ENCODE measurements at regions not wholly inside any gene's neighbourhood (a gene's known extent, or its start where the extent isn't known, plus 50 kb on each side); places are given as distances from the start of the nearest gene placed in this dataset.

DNA sequence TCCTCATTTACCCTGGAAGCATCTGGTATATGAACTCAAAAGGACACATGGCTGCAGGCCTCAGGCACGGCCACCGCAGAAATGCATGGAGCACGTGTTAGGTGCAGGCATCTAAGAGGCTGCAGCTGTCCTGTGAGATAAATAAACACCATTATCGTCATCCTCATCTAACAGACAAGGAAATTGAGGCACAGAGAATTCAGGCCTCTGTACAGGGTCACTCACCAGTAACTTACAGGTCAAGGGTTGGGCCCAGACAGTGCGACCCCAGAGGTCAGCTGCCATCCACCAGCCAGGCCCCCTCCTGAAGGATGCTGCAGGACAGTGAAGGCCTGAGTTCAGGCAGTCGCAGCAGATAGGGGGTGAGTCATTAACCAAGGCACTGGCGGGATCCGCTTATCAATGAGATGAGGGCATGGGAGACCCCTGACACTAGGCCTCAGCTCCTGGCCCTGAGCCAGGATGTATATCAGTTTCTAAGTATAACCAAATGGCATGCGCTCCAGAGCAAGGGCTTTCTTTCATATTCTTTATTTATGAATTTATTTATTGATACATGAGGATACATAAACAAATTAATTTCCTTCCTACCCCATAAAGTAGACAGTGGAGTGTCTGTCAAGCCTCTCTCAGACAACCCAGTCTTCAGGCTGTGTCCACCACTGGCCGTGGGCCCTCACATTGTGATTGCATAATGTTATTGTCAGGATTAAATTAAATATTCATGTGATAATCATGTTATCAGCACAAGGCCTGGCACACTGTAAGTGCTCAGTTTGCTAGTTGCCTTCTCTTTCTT, 316.9 kb downstream of the QKI start (continued):
- TF ChIP-seq RAD21 (CRISPR knock-in tag; conservative IDR thresholded peaks at IDR 0.05 in 1 of 2, IDR thresholded peaks at IDR 0.05 in 1 of 2) (0 out of 4 replicates have a peak, but pooled peaks of 1 of the 2 experiments have one; percentile 3), MXI1 (IDR thresholded peaks at IDR 0.05; ENCODE audit: low read depth, low read length) (no peak), HDAC8 (tag; IDR thresholded peaks at IDR 0.05) (no peak), HES1 (IDR thresholded peaks at IDR 0.05; ENCODE audit: low read depth) (0 out of 2 replicates have a peak, but pooled peaks have one; percentile 20), ZNF717 (CRISPR knock-in tag; IDR thresholded peaks at IDR 0.05) (no peak), ATF1 (CRISPR knock-in tag; IDR thresholded peaks at IDR 0.05) (no peak), ATF1 (tag; IDR thresholded peaks at IDR 0.05) (no peak), CBX3 (IDR thresholded peaks at IDR 0.05; ENCODE audit: borderline replicate concordance in 1 of 2, low read length in 2 of 2) (no peak), HCFC1 (IDR thresholded peaks at IDR 0.05; ENCODE audit: low read depth, low read length) (no peak), EP300 (IDR thresholded peaks at IDR 0.05; ENCODE audit: low read length) (peak; percentile 42; the same call in 1 of the 2 replicates), DPF2 (IDR thresholded peaks at IDR 0.05) (peak; percentile 63), ZNF140 (CRISPR knock-in tag; IDR thresholded peaks at IDR 0.05) (no peak), KDM5B (IDR thresholded peaks at IDR 0.05; ENCODE audit: insufficient replicate concordance, low read depth, low read length) (no peak), NFATC3 (IDR thresholded peaks at IDR 0.05) (no peak), CHD4 (IDR thresholded peaks at IDR 0.05; ENCODE audit: insufficient read depth, insufficient replicate concordance, low read depth, low read length, poor library complexity, severe bottlenecking) (no peak), ZNF133 (CRISPR knock-in tag; IDR thresholded peaks at IDR 0.05) (no peak), KLF6 (CRISPR knock-in tag; IDR thresholded peaks at IDR 0.05; ENCODE audit: borderline replicate concordance) (no peak), DNMT1 (IDR thresholded peaks at IDR 0.05) (no peak), C11orf30 (IDR thresholded peaks at IDR 0.05; ENCODE audit: low read depth) (no peak), BCOR (IDR thresholded peaks at IDR 0.05) (0 out of 2 replicates have a peak, but pooled peaks have one; percentile 27), ZZZ3 (IDR thresholded peaks at IDR 0.05) (no peak), HEY1 (CRISPR knock-in tag; IDR thresholded peaks at IDR 0.05; ENCODE audit: borderline replicate concordance) (no peak), USF2 (CRISPR knock-in tag; IDR thresholded peaks at IDR 0.05) (peak; percentile 34; the same call in 1 of the 2 replicates), IFI16 (CRISPR knock-in tag; IDR thresholded peaks at IDR 0.05) (no peak), ZBTB49 (CRISPR knock-in tag; IDR thresholded peaks at IDR 0.05; ENCODE audit: borderline replicate concordance) (no peak), MEF2A (IDR thresholded peaks at IDR 0.05; ENCODE audit: control insufficient read depth, low read depth, low read length) (no peak)
- TF ChIP-seq, protein P1, sequence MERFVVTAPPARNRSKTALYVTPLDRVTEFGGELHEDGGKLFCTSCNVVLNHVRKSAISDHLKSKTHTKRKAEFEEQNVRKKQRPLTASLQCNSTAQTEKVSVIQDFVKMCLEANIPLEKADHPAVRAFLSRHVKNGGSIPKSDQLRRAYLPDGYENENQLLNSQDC (CRISPR knock-in tag; IDR thresholded peaks at IDR 0.05), result no peak

All from K562 (cell line).